ENCODE measurements at regions not wholly inside any gene's neighbourhood (a gene's known extent, or its start where the extent isn't known, plus 50 kb on each side); places are given as distances from the start of the nearest gene placed in this dataset.

- TF ChIP-seq EP300 (IDR thresholded peaks at IDR 0.05; ENCODE audit: borderline replicate concordance in 1 of 2, low read depth in 2 of 2, low read length in 2 of 2) (no peak), KDM4A (IDR thresholded peaks at IDR 0.05; ENCODE audit: low read depth, low read length, severe bottlenecking) (no peak)
Observed at GRCh38 chr2:116511426-116511825, 1303.1 kb upstream of the DDX18 start (continued).

All from H1 (cell line).